Fibroblast of gingiva (primary cell): ENCODE measurements at regions not wholly inside any gene's neighbourhood (a gene's known extent, or its start where the extent isn't known, plus 50 kb on each side); places are given as distances from the start of the nearest gene placed in this dataset.
"Not testable (repeated sequence)": the region's sequence is repeated elsewhere in the genome, so short reads cannot be mapped to it uniquely, and the experiment has no call there.

Source experiments
- DNase-seq: peaks from one replicate; pipeline ENCODE4 v3.0.0-alpha.2; 2011; ENCODE audit warnings: low read depth

DNA sequence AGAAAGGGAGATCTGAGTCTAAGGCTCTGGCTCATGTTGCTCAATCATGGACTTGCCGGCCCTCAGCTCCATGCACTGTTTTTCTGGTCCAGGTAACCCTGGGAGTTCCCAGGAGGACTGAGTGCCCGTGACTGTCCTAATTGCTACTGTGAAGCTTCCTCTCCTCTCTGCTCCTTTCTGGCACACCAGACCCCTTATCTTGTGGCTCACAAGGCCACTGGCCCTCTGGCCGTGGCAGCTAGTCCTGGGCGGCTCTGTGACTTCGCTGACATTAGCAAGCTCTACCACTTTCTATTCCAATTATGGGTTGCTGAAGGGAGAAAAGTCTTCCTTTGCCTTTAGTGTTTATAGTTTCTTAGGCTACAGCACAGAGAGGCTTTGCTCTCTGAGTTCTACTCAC is 380.2 kb downstream of the RWDD3 start:
- DNase-seq, result no peak

DNA sequence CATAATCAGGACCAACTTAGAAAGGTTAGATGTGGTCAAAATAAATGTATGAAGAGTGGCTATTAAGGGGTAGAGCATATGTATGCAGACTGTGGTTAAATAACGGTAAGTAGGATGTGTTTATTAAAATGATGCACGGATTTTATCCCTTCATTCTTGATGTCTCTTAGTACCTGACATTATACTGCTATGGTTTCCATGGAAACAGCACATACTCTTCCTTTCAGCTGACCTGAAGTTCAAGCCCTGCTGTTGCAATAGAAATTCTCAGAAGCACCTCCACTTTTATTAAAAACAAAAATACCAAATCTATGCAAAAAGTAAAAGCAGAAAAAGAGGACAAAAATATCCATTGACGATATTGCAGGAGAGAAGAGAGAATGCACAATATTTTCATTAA is 381.4 kb downstream of the RWDD3 start:
- no peak for DNase-seq

DNA sequence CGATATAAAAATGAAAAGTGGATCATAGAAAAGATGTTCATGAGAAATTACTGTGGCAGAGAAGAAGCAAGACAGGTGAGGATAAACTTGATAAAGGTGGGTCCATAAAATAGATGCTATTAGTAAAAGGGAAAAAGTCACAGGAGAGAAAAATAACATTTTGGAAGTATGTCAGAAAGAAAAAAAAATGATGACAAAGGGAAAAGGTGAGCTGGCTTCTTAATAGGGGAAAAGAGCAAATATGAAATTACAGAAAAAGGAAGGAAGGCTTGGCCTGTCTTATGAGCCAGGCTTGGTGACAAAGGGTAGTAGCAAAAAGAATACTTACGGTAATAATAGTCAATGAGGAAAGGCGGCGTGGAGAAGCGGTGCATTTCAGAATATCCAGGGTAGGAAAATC is 386.1 kb downstream of the RWDD3 start:
- no peak for DNase-seq

DNA sequence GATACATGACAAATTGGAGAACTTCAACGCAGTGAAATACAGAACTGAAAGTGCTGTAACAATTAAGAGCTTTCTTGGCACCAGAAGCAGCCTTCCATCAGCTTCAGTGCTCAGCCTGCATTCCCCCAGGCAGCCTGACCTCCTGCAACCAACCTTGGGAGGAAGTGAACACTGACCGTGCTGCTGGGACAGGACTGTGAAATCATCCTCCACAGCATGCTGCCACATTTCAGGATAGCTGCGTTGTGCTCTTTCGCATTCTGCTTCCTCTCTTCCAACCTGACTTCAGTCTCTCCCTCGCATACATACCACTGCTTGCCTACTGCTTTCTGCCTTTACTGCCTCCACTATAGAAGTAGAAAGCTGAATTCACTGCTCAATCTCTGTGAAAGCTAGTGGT is 388.6 kb downstream of the RWDD3 start:
- DNase-seq, result no peak

DNA sequence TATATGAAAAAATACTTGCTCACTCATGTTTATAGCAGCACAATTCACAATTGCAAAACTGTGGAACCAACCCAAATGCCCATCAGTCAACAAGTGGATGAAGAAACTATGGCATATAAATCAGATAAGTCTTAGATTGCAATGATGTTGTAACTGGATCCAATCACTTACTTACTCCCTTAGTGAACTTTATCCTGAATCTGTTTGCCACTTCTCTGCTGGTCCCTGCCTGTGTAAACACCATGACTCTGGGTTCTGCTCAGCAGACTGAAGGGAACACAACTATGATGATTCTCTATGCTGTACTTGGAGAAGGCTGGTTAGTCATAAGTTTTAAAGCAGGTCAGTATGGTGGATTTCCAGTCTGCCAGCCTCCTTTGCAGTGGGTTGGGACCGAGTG is 391.2 kb downstream of the RWDD3 start:
- DNase-seq, result no peak

DNA sequence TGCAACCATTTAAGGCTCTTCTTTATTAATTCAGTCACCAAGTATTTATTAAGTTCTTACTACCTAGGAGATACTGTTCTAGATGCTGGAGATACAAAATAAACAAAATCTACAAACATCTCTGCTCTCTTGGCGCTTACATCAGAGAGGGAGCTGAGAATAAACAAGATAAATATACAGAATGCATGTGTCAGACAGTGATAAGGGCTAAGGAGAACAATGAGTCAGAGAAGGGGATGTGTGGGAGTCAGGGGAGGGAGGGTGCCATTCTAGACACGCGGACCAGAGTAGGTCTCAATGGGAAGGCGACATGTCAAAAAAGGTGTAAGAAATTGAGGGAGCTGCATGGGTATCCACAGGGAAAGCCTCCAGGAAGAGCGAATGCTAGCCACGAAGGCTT is 393.2 kb downstream of the RWDD3 start:
- no peak for DNase-seq

DNA sequence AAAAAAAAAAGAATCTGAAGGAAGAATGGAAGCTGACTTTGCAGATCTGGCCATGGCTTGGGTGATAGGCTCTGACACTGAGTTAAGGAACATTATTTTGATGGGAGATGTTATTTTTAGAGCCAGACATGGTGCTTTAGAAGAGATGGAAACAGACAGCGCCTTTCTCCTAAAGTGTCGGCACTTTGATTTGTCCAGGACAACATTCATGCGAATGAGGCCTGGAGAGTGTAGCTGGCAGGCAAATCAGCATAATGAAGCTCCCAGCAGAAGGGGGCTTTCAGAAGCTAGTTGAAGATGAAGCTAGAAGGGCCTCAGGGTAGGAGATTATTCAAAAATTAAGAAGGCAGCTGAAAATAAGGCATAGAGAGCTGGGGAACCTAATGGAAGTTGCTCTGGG is 397.7 kb downstream of the RWDD3 start:
- no peak for DNase-seq

DNA sequence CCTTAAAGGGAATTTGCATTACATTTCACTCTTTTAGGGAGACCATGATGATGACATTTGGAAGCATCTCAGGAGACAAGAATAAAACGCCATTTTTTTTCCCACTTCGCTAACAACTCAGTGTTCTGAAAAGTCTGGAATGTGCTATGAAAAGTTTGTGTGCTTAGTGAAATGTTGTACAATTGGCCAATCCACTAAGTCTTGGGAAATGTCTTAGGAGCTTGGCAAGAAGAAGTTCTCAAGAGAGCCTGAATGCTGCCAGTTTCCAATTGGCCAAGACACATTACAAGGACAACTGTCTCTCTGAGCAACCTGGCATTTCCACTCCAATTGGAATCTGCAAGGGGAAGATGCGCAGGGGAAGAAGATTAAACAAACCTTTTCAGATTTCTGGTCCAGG is 401.8 kb downstream of the RWDD3 start:
- no peak for DNase-seq

DNA sequence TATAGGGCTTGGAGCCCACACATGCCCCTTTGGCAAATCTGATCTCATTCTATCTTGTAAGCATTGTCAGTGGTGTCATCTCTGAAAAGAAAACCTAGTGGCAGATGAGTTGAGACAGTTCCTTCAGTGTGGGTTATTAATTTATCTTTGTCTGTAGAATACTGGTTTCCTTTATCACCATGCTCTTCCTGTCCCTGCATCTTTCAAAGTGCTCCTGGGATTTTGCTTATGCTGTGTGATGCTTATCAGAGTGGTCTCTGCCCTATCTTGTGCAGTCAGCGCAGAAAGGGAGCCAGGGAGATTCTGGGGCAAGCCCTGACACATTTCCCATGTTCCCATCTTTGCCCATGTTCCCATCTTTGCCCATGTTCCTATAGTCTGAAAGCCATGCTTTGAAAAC is 402.9 kb downstream of the RWDD3 start:
- no peak for DNase-seq

DNA sequence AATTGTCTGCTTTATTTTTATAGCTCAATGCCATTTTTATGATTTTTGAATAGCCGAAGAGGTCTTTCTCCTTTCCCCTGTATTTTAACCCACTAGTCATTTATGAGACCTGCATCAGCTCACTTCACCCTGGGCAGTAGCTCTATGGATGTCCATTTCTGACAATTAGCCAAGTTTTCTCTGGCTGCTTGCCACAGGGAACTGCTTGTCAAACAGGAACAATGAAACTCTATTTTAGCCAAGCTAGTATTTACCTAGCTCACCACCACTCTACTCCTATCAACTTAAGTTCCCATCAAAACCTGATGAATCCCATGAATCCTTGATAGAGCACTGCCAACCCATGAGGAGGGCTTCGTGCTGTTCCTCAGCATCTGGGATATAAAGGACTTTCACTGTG is 406.7 kb downstream of the RWDD3 start:
- no peak for DNase-seq

DNA sequence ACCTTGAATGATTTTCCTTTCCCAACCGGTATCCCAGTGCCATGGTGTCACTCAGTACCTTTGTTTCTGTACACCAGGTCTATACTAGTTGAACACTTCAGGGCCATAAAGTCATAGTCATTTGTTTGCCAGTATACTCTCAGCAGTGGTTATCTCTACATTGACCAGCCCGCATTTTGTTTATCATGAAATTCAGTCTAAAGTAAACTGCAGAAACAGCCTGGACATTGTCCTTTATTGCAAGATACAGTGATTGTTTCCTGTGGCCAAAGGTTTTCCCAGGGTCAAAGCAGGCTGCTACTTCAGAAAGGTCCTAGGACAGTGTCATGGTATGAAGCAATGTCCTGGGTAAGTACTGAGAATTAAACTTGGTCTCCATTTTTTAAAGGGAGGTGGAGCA is 407.4 kb downstream of the RWDD3 start:
- no peak for DNase-seq

DNA sequence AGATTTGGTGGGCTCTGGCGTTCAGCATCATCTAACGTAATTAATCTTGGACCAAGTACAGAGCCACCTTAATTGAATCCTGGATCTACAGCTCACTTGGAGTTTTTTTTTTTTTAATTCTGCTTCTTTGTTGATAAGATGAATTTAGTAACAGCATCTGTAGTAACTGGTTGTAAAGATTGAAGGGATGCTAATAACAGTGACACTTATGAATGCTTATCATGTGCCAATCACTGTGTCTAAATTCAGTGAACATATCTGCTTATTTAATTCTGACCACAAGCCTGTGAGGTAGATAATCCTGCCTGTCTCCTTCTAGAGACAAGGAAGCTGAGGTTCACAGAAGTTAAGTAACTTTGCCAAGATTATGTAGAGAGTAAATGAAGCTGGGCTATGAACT is 408.0 kb downstream of the RWDD3 start:
- DNase-seq, result no peak

DNA sequence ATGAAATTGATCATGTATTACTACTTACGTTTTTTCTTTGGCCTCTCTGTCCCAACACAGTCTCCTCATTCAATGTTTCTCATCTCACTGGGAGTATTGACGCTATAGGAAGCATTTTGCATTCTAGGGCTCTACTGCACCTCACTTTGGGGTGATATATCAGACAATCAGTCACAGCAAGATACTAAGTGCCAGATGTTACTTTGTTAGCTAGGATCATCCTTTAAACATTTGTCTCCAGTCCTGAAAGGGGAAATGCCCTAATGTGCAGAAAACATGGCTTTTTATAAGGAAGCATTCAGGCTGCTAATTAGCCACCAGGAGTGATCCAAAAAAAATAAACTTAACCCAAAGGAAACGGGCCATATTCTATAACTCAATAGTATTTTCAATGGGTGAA is 409.1 kb downstream of the RWDD3 start:
- no peak for DNase-seq

DNA sequence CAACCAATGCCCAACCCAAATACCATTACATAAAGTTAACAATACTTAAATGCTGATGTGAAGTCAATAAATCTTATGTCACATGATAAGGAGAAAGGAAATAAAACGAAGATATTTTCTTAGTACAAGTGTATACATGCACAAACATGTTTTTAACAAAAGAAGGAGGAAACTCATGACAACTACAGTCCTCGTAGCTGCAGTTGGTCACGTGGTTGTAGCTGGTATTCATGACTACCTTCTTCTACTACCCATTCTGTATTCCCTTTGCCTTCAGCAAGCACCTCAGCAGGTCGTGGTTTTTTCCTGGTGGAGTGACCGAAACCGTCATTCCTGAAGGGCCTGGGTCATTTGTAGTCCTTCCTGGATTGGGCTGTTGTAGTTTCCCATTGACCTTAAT is 411.1 kb downstream of the RWDD3 start:
- not testable (repeated sequence) for DNase-seq

DNA sequence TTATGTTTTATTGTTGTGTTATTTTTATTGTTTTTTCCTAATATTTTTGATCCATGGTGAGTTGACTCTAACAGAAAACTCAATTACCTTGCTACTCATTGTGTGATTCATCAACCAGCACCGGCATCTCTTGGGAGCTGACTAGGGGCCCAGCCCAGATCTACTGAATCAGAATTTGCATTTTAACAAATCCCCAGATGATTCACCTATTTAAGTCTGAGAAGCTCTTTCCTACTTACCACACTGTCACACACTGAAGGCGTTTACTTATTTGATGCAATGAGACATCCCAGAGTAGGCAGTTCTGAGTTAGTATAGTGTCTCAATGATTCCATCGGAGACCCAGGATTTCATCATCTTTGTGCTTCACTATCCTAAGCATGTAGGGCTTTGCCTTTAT is 416.6 kb downstream of the RWDD3 start:
- DNase-seq, result no peak

DNA sequence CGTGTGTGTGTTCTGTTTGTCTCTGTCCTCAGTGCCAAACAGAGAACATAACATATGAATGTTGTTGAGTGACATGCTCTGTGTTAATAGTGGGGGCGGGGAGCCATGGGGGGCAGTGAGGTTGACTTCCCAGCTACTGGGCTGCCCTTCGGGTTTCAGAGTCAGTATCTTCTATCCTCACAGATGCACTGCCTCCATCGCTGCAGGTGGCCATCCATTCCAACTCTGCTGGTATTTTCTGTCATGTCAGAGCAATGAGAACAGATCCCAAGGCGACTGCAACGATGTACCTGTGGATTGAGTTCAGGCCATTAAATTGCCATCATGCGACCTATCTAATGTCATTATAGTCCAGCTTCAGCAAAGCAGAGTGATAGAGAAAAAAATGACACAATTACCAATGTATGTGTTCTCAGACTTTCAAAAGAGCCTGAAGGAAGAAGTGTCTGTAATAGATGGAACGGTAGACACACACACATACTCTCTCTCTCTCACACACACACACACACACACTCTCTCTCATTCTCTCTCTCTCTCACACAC is 418.5 kb downstream of the RWDD3 start:
- DNase-seq, result no peak

DNA sequence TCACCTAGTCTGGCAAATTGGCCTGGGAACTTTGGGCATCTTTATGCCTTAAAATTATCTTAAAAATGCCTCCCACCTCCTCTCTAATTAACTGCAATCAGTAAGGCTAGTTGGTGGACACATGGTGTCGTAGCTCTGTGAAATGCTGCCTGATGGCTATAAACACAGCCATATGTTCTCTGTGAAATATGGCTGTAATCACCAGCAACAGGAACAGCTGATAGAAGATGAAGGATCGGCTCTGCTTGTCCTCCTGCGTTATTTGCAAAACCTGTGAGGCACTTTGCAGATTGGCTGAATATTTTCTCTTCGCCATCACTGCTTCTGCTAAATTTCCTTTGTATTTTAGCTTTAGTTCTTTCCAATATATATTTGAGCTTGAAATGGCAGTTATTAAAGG is 419.6 kb downstream of the RWDD3 start:
- DNase-seq, result no peak

DNA sequence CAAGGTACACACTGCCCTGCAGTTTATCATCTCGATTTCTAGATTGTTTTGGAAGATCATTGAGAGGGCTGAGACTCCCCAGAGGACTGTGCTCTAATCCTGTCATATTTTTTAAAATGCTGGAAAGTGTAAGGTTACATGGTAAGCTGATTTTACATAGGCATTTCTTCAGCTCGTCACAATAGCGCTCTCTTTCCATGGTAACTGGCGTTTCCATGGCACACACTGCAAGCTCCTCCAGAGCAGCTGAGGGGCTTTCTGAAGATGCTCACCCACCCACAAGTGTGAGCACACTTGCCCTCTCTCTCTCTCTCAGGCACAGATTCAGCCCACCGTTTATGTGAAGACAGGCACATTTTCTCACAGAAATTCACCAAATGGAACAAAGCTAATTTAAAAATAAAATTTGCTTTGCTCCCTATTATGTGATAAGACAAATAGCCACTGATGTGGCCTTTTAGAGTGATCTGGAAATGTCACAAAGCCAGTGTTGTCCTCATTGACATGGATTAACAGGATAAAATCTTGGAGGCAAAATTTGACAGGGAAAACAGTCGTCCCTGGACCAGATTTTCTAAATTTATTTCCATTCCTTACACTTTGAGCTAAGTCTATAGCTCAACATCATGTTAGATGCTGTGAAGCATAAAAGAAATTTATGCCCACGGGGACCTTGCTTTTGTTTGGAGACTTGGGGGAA is 421.5 kb downstream of the RWDD3 start:
- DNase-seq, result no peak

DNA sequence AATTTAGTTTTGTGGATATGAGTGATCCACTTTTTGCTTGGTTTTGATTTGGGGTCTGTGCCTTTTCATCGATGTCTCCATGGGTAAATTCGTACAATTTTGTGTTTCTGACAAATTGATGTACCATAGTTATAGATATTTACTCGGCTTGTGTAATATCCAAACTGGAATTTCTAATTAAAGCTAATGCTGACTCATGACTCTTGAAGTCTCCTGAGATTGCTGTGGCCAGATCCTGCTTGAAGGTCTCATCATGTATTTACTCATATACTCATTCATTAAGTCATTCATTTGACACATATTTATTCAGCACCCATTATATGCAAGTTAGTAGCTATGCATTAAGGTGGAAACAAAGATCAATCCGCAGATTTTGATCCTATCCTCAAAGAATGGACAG is 423.2 kb downstream of the RWDD3 start:
- no peak for DNase-seq

DNA sequence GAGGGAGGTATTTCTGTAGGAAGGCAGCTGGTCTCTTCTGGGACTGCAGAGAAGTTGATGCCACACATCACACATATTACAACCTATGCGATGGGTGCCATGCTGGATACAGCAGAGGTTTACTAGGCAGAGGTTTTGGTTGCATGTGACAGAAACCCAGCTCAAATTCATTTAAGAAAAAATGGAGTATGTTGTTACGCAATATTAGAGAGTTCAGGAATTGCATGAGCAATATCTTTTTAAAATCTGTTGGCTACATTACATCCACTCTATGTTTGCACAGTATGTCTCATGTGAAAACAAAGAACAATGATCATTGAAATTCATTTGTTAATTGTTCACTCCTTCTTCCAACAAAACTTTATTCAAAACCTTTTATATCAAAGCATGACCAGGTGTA is 425.2 kb downstream of the RWDD3 start:
- DNase-seq, result no peak

DNA sequence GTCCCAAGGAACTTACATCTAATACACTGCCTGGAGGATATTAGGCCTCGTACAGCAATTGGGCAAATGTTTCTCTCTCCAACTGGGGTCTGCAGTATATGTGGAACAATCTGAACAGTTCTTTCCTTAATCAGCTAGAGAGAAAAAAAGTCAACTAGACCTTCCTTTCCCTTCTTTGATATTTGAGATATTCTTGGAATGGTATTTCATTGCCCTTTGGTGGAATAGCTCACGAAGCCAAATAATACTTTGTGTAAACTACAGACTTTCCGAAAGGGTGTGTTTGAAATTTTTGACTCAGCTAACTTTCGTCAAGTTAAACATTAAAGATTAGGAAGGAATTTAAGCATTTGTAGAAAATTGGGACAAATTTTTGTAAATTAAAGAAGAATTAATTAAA is 425.6 kb downstream of the RWDD3 start:
- no peak for DNase-seq

DNA sequence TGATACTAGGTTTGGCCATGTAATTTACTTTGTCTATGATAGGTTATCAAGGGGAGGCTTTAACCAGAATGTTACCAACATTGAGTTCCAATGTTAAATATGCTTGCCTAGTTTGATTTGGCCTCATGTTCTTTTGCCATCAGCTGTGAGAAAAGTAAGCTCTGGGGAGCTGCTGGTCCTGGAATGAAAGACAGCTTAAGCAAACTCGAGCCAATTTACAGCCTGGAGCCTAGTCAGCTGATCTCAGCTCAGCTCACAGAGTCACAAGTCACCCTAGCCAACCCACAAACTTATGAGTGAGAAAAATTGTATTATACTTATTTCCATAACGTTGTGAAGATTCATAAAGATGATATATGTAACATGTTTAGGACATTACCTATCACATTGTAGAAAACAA is 426.7 kb downstream of the RWDD3 start:
- DNase-seq, result no peak

DNA sequence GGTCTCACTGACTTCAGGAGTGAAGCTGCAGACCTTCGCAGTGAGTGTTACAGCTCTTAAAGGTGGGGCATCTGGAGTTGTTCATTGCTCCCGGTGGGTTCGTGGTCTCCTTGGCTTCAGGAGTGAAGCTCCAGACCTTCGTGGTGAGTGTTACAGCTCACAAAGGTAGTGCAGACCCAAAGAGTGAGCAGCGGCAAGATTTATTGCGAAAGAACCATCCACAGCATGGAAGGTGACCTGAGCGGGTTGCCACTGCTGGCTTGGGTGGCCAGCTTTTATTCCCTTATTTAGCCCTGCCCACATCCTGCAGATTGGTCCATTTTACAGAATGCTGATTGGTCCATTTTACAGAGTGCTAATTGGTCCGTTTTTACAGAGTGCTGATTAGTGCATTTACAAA is 429.5 kb downstream of the RWDD3 start:
- not testable (repeated sequence) for DNase-seq

DNA sequence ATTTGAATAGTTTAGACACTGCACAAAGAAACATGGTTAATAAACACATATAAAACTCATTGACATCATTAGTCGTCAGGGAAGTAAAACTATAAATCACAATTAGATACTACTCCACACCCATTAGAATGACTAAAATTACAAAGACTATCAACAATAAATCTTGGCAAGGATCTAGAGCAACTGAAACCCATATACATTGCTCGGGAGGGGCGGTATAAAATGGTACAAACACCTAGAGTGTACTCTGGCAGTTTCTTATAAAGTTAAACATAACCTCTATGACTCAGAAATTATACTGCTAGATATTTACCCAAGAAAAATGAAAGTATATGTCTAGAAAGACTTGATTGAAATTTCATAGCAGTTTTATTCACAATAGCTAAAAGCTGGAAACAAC is 434.2 kb downstream of the RWDD3 start:
- no peak for DNase-seq

DNA sequence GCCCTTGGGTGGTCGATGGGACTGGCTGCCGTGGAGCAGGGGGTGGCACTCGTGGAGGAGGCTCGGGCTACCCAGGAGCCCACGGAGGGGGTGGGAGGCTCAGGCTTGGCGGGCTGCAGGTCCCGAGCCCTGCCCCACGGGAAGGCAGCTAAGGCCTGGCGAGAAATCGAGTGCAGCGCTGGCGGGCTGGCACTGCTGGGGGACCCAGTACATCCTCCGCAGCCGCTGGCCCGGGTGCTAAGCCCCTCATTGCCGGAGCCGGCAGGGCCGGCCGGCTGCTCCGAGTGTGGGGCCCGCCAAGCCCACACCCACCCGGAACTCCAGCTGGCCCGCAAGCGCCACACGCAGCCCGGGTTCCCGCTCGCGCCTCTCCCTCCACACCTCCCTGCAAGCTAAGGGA is 435.6 kb downstream of the RWDD3 start:
- DNase-seq, result not testable (repeated sequence)
